ENCODE measurements at regions not wholly inside any gene's neighbourhood (a gene's known extent, or its start where the extent isn't known, plus 50 kb on each side); places are given as distances from the start of the nearest gene placed in this dataset.

GRCh38 chr2:111679202-111679601 lies 204.8 kb downstream of the ANAPC1 start:
- peak in 1 of 2 donors; percentile 37 for DNase-seq

- DNase-seq, result no peak
Measured at GRCh38 chr2:111684611-111685010, 199.4 kb downstream of the ANAPC1 start.

GRCh38 chr2:111685342-111685741 lies 198.7 kb downstream of the ANAPC1 start:
- DNase-seq, result no peak

DNA sequence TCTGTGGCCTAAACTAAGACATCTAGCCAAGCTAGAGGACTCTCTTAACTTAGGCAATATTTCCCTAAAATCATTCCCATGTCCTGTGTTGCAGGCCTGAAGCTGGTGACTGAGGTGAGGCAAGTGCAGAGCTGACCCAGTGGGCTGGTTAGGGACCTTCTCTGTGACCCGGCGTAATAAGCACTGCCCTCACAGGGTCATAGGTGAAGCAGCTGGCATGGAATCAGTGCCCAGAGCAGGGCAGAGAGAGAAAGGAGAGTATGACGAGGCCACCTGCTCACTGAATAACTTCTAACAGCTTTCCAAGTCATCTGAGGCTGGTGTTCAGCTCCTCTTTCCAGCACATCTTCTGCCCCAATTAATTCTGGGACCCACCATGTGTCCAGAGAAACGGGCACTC lies 197.0 kb downstream of the ANAPC1 start:
- DNase-seq, result no peak

GRCh38 chr2:111687911-111688310 lies 196.1 kb downstream of the ANAPC1 start:
- DNase-seq, result no peak

GRCh38 chr2:111688482-111688881 lies 195.5 kb downstream of the ANAPC1 start:
- DNase-seq, result no peak

GRCh38 chr2:111689174-111689573 lies 194.8 kb downstream of the ANAPC1 start:
- DNase-seq, result no peak

DNA sequence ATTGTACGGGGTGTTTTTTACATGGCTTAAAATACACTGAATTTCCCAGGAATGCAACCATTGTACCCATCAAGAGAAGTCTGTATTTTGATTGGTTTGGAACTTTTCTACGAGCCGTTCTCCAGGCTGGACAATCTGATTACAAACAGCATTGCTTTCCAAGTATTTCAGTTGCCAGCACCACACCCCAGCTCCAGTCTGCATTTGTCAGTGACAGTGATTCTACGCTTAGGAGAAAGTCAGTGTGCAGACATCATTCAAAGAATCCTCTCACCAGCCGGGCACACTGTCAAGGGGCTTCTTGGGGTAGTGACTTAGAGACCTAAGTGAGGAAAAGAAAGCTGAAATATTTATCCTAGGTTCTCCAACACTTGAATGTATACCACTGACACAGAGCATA lies 194.1 kb downstream of the ANAPC1 start:
- no peak for DNase-seq

GRCh38 chr2:111691164-111691875 lies 192.7 kb downstream of the ANAPC1 start:
- no peak for DNase-seq

- DNase-seq, result no peak
Measured at GRCh38 chr2:111692311-111692710, 191.7 kb downstream of the ANAPC1 start.

- DNase-seq, result no peak
Measured at GRCh38 chr2:111694700-111695101, 189.3 kb downstream of the ANAPC1 start.

DNA sequence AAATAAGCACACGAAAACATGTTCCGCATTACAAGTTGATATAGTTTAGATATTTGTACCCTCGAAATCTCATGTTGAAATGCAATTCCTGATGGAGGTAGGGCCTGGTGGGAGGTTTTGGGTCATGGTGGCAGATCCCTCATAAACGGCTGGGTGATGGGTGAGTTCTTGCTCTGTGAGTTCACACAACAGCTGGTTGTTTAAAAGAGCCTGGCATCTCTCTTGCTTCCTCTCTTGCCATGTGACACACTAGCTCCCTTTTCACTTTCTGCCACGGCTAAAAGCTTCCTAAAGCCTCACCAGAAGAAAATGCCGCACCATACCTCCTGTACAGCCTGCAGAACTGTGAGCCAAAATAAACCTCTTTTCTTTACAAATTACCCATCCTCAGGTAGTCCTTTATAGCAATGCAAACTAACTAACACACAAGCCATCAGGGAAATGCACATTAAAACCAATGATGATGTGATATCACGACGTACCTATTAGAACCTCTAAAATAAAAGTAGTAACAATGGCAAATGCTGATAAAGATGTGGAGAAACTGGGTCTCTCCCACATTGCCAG lies 188.5 kb downstream of the ANAPC1 start:
- no peak for DNase-seq

DNA sequence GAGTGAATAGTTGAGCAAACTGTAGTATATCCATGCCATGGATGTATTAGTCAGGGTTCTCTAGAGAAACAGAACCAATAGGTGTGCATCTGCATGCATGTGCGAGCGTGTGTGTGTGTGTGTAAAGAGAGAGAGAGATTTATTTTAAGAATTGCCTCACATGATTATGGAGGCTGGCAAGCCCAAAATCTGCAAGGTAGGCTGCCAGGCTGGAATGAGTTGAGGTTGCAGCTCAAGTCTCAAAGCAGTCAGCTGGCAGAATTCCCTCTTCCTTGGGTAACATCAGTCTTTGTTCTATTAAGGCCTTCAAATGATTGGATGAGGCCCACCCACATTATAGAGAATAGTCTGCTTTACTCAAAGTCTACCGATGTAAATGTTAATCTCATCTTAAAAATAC lies 187.8 kb downstream of the ANAPC1 start:
- no peak for DNase-seq

DNA sequence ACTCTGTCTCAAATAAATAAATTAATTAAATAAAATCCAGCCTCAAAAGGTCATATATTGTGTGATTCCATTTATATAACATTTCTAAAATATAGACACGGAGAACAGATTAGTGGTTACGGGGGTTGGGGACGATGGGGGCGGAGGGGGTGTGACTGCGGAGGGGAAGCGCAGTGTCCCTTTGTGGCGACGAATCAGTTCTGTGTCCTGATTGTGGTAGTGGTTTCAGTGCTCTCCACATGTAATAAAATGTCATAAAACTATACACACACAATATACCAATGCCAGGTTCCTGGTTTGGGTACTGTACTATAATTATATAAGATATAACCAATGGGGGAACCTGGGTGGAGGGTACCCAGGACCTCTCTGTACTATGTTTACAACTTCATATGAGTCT lies 186.4 kb downstream of the ANAPC1 start:
- no peak for DNase-seq

GRCh38 chr2:111698089-111698488 lies 185.9 kb downstream of the ANAPC1 start:
- DNase-seq, result no peak

DNA sequence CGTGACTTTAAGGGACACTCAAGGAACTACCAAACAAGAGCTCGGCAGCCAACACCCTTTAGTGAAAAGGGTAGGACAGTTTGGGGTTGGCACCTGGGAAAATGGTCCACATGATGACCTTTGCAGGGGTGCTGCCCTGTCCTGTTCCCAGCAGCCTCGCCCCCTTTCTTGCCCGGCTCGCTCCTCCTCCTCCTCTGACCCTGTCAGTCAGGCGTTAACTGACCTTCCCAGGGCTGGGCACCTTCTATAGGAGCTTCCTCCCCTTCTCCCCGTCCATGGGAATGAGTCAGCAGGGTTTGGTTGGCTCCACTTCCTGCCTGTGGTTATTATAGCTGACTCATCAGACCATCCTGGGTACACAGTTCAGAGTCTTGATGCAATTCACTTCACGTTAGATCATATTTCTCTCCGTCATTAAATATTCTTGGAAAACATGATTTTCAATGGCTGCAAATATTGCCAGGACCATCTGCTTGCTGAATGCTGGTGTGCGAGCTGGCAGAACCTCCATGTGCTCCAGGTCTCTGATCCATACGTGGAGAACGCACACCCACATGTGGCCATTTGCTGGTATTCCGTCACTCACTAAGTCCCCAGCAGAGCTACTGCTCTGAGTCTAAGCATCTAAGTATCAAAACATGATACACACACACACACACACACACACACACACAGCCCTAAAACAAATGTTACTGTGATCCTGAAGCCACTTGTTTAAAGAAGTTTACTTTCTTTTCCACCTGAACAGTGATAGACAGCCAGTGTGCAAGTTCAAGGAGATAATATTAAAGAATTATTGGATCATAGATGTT lies 185.0 kb downstream of the ANAPC1 start:
- DNase-seq, result peak; percentile 57 to 84

DNA sequence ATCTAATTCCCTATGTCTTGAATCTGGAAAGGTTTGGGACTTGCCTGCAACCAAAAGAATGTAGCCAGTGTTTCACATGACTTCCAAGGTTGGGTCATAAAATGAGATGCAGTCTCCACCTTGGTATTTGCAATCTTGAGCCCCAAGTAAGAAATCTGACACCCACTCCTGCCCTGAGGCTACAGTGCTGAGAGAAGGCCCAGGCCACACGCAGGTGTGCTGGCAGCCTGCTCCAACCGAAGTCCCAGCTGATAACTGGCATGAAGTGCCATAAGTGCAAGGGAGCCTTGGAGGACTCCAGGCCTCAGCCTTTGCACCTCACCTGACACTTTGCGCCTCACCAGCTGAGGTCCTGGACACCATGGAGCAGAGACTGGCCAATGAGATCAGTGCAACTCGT lies 182.7 kb downstream of the ANAPC1 start:
- DNase-seq, result no peak

DNA sequence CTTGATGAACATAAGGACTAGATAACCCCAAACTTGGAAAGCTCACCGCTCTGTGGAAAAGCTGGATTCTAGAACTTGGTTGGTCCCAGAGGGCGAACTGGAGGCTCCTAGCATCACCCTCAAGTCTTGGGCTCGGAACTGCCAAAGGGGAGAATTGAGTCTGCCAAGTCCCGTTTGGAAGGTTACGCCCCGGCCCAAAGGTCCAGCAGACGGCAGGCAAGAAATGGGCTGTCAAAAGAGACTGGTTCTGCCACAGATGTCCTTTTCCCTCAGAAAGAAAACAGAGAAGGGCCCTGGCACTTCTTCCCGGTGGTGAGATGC lies 182.2 kb downstream of the ANAPC1 start:
- DNase-seq, result no peak

GRCh38 chr2:111702119-111702803 lies 181.7 kb downstream of the ANAPC1 start:
- peak; percentile 58 to 64 for DNase-seq

GRCh38 chr2:111702804-111703196 lies 181.2 kb downstream of the ANAPC1 start:
- DNase-seq, result no peak

GRCh38 chr2:111703759-111704158 lies 180.2 kb downstream of the ANAPC1 start:
- no peak for DNase-seq

GRCh38 chr2:111704246-111704645 lies 179.7 kb downstream of the ANAPC1 start:
- no peak for DNase-seq

GRCh38 chr2:111705239-111705638 lies 178.8 kb downstream of the ANAPC1 start:
- DNase-seq, result no peak

Measured in CD4-positive, alpha-beta T cell treated with Interleukin-4 for 1 hour (primary cell).